H9 (cell line): ENCODE measurements at regions not wholly inside any gene's neighbourhood (a gene's known extent, or its start where the extent isn't known, plus 50 kb on each side); places are given as distances from the start of the nearest gene placed in this dataset.

Source experiments
- DNase-seq: peaks from one replicate; pipeline ENCODE4 v3.0.0-alpha.2; 2017
- H2AFZ ChIP-seq: one replicate; pipeline ENCODE4 v1.6.1; 2013; ENCODE audit warnings: mild to moderate bottlenecking, low read length, control low read depth, moderate library complexity
- H2AK5ac ChIP-seq: 2 replicates; pipeline ENCODE4 v1.6.1; 2013; ENCODE audit warnings: low read length, control low read depth, mixed read lengths; ENCODE audit not compliant: insufficient read length
- H2BK120ac ChIP-seq: one replicate; pipeline ENCODE4 v1.6.1; 2013; ENCODE audit warnings: low read depth, mild to moderate bottlenecking, low read length, control low read depth, inconsistent platforms; ENCODE audit not compliant: poor library complexity, severe bottlenecking
- H2BK12ac ChIP-seq: 2 replicates; pipeline ENCODE4 v1.6.1; 2013; ENCODE audit warnings: low read length, control low read depth, mixed read lengths, low read depth; ENCODE audit not compliant: insufficient read length
- H2BK15ac ChIP-seq: 2 replicates; pipeline ENCODE4 v1.6.1; 2013; ENCODE audit warnings: low read depth, low read length, control low read depth
- H2BK20ac ChIP-seq: one replicate; pipeline ENCODE4 v1.6.1; 2013; ENCODE audit warnings: low read depth, mild to moderate bottlenecking, low read length, control low read depth, inconsistent platforms; ENCODE audit not compliant: poor library complexity, severe bottlenecking
- H2BK5ac ChIP-seq: 2 replicates; pipeline ENCODE4 v1.6.1; 2013; ENCODE audit warnings: low read length, control low read depth, mixed read lengths; ENCODE audit not compliant: insufficient read length
- H3K14ac ChIP-seq: 2 replicates; pipeline ENCODE4 v1.6.1; 2013; ENCODE audit warnings: low read length, control low read depth; ENCODE audit not compliant: insufficient read depth
- H3K18ac ChIP-seq: 2 replicates; pipeline ENCODE4 v1.6.1; 2013; ENCODE audit warnings: low read depth, mild to moderate bottlenecking, mixed read lengths, low read length, control low read depth; ENCODE audit not compliant: insufficient read length
- H3K23ac ChIP-seq: 2 replicates; pipeline ENCODE4 v1.6.1; 2013; ENCODE audit warnings: low read length, control low read depth, mixed read lengths, low read depth; ENCODE audit not compliant: insufficient read length
- H3K23me2 ChIP-seq: 2 replicates; pipeline ENCODE4 v1.6.1; 2013; ENCODE audit warnings: low read depth, mild to moderate bottlenecking, mixed read lengths, low read length, control low read depth; ENCODE audit not compliant: insufficient read length, poor library complexity, severe bottlenecking
- H3K27ac ChIP-seq: 2 replicates; pipeline ENCODE4 v1.5.1; 2013; ENCODE audit warnings: low read length, control low read depth, mixed read lengths, low read depth; ENCODE audit not compliant: insufficient read length
- H3K27me3 ChIP-seq: 2 replicates; pipeline ENCODE4 v1.6.1; 2013; ENCODE audit warnings: low read length, control low read depth, inconsistent platforms; ENCODE audit not compliant: insufficient read depth
- H3K4ac ChIP-seq: 2 replicates; pipeline ENCODE4 v1.6.1; 2013; ENCODE audit warnings: low read depth, mild to moderate bottlenecking, control low read depth, inconsistent platforms, low read length, moderate library complexity
- H3K4me1 ChIP-seq: 2 replicates; pipeline ENCODE4 v1.6.1; 2013; ENCODE audit warnings: low read length, control low read depth, inconsistent platforms; ENCODE audit not compliant: insufficient read depth
- H3K4me2 ChIP-seq: 2 replicates; pipeline ENCODE4 v1.6.1; 2013; ENCODE audit warnings: low read length, control low read depth, mixed read lengths; ENCODE audit not compliant: insufficient read length, insufficient read depth
- H3K56ac ChIP-seq: 2 replicates; pipeline ENCODE4 v1.6.1; 2013; ENCODE audit warnings: low read depth, mild to moderate bottlenecking, mixed read lengths, low read length, control low read depth; ENCODE audit not compliant: insufficient read length
- H3K79me1 ChIP-seq: 2 replicates; pipeline ENCODE4 v1.6.1; 2013; ENCODE audit warnings: low read depth, mild to moderate bottlenecking, moderate library complexity, low read length, control low read depth, inconsistent platforms; ENCODE audit not compliant: insufficient read depth, poor library complexity, severe bottlenecking
- H3K79me2 ChIP-seq: 2 replicates; pipeline ENCODE4 v1.6.1; 2013; ENCODE audit warnings: low read length, control low read depth, inconsistent platforms; ENCODE audit not compliant: insufficient read depth
- H3K9ac ChIP-seq: 2 replicates; pipeline ENCODE4 v1.6.1; 2013; ENCODE audit warnings: low read length, control low read depth, mixed read lengths; ENCODE audit not compliant: insufficient read length; ENCODE audit errors: extremely low read depth
- H3K9me3 ChIP-seq: one replicate; pipeline ENCODE4 v1.6.1; 2013; ENCODE audit warnings: low read depth, low read length, inconsistent platforms; ENCODE audit not compliant: control insufficient read depth
- H3T11ph ChIP-seq: one replicate; pipeline ENCODE4 v1.6.1; 2013; ENCODE audit warnings: mild to moderate bottlenecking, low read length, control low read depth, inconsistent platforms
- H4K20me1 ChIP-seq: one replicate; pipeline ENCODE4 v1.6.1; 2013; ENCODE audit not compliant: control insufficient read depth, insufficient read length, insufficient read depth
- H4K5ac ChIP-seq: 2 replicates; pipeline ENCODE4 v1.6.1; 2013; ENCODE audit warnings: low read depth, mild to moderate bottlenecking, mixed read lengths, low read length, control low read depth; ENCODE audit not compliant: insufficient read length
- H4K8ac ChIP-seq: replicated peaks from 2 replicates; pipeline ENCODE4 v1.6.1; 2013; ENCODE audit warnings: low read length, control low read depth, mixed read lengths, low read depth; ENCODE audit not compliant: insufficient read length
- H4K91ac ChIP-seq: 2 replicates; pipeline ENCODE4 v1.6.1; 2013; ENCODE audit warnings: low read depth, mild to moderate bottlenecking, moderate library complexity, mixed read lengths, low read length, control low read depth; ENCODE audit not compliant: insufficient read length
- H3K27ac Mint-ChIP-seq, 3 experiments: 2 replicates in 2 of 3; 3 replicates in 1 of 3; pipeline ENCODE4 v1.8.0; 2020 to 2021; ENCODE audit warnings: mixed read lengths in 3 of 3, mild to moderate bottlenecking in 1 of 3, moderate library complexity in 1 of 3
- H3K27me3 Mint-ChIP-seq: 2 replicates; pipeline ENCODE4 v1.8.0; 2021; ENCODE audit warnings: low read depth, mild to moderate bottlenecking, moderate library complexity, mixed read lengths
- H3K36me3 Mint-ChIP-seq, 3 experiments: 2 replicates in 2 of 3; 3 replicates in 1 of 3; pipeline ENCODE4 v1.8.0; 2020 to 2021; ENCODE audit warnings: low read depth in 3 of 3, mixed read lengths in 3 of 3; ENCODE audit not compliant: insufficient read depth in 1 of 3
- H3K4me1 Mint-ChIP-seq, 2 experiments: 2 replicates each; pipeline ENCODE4 v1.8.0; 2020; ENCODE audit warnings: mixed read lengths in 2 of 2
- H3K4me3 Mint-ChIP-seq, 2 experiments: 2 replicates in 1 of 2; 3 replicates in 1 of 2; pipeline ENCODE4 v1.8.0; 2020 to 2021; ENCODE audit warnings: mild to moderate bottlenecking in 2 of 2, mixed read lengths in 2 of 2, moderate library complexity in 1 of 2
- H3K9me3 Mint-ChIP-seq, 2 experiments: 2 replicates in 1 of 2; 3 replicates in 1 of 2; pipeline ENCODE4 v1.8.0; 2020; ENCODE audit warnings: mild to moderate bottlenecking in 2 of 2, mixed read lengths in 2 of 2, moderate library complexity in 1 of 2
- WGBS: extraction: QIAGEN DNeasy Blood & Tissue Kit; methylation state at CpG from one replicate; pipeline ENCODE4 v1.1.7; 2013; ENCODE audit warnings: missing lambda C conversion rate, low lambda C conversion rate, mixed read lengths; ENCODE audit not compliant: insufficient read length; ENCODE audit errors: extremely low coverage; 5-methylcytosine and 5-hydroxymethylcytosine counted together
- TF ChIP-seq, protein P1 (sequence below): fragments of 200-600 bp; sonication (generic); conservative IDR thresholded peaks from 3 replicates; pipeline ENCODE4 v1.8.0; 2021; ENCODE audit warnings: antibody characterized with exemption, mild to moderate bottlenecking

DNA sequence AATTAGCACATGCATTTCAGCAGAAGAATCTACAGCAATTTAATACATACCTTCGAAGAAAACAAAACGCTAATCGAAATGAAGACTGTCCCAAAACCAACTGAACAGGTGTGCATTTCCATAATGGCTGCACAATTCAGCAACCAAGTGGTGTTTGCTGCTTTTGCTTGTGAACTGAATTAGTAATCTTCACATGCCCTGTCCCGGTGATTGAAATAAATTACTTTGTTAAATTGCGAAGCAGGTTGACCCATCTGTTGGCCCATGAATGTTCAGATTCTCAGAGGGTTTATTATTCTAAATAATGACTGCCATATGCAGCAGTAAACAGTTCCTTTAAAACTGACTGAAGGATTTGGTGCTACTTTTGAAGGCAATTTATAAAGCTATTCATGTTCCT is 445.2 kb upstream of the NFE2L3 start:
- H2BK15ac ChIP-seq: no peak overlapping the region
- no peaks in the 10 kb centered on the region for H3K27me3 ChIP-seq
- no peak overlapping the region for H3K4me2 ChIP-seq
- H3K56ac ChIP-seq: no peak overlapping the region
- no peak overlapping the region for H3K18ac ChIP-seq
- H3K4me3 Mint-ChIP-seq: no peak overlapping the region
- TF ChIP-seq, protein P1, sequence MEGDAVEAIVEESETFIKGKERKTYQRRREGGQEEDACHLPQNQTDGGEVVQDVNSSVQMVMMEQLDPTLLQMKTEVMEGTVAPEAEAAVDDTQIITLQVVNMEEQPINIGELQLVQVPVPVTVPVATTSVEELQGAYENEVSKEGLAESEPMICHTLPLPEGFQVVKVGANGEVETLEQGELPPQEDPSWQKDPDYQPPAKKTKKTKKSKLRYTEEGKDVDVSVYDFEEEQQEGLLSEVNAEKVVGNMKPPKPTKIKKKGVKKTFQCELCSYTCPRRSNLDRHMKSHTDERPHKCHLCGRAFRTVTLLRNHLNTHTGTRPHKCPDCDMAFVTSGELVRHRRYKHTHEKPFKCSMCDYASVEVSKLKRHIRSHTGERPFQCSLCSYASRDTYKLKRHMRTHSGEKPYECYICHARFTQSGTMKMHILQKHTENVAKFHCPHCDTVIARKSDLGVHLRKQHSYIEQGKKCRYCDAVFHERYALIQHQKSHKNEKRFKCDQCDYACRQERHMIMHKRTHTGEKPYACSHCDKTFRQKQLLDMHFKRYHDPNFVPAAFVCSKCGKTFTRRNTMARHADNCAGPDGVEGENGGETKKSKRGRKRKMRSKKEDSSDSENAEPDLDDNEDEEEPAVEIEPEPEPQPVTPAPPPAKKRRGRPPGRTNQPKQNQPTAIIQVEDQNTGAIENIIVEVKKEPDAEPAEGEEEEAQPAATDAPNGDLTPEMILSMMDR: no peak
- H2AFZ ChIP-seq: no peak overlapping the region
- WGBS: no CpG with 5 or more reads among the region's 5 CpGs
- peaks cover 11 to 18% of the 10 kb centered on the region in 2 experiments for H3K4me1 Mint-ChIP-seq
- no peak overlapping the region for H3K9ac ChIP-seq
- H4K5ac ChIP-seq: no peak overlapping the region
- no peak overlapping the region for H4K91ac ChIP-seq
- H4K20me1 ChIP-seq: no peaks in the 10 kb centered on the region
- H3K4me1 ChIP-seq: no peaks in the 10 kb centered on the region
- peaks cover 0 to 4% (median 3%) of the 10 kb centered on the region in 3 experiments; a peak in 1 of 7 replicates for H3K36me3 Mint-ChIP-seq
- no peak overlapping the region for H2BK120ac ChIP-seq
- DNase-seq: no peak
- no peak overlapping the region for H2BK12ac ChIP-seq
- H4K8ac ChIP-seq: no peak overlapping the region
- no peak overlapping the region for H3K27ac ChIP-seq
- H3K79me1 ChIP-seq: no peaks in the 10 kb centered on the region
- peaks cover 5% of the 10 kb centered on the region for H3K9me3 ChIP-seq
- no peak overlapping the region for H3K14ac ChIP-seq
- H2BK20ac ChIP-seq: no peak overlapping the region
- H3K23ac ChIP-seq: no peak overlapping the region
- H3K27ac Mint-ChIP-seq: no peak overlapping the region
- no peaks in the 10 kb centered on the region for H3K79me2 ChIP-seq
- H3T11ph ChIP-seq: no peak overlapping the region
- no peak overlapping the region for H3K4ac ChIP-seq
- peaks cover 11 to 12% of the 10 kb centered on the region in 2 experiments; a peak in 4 of 5 replicates for H3K9me3 Mint-ChIP-seq
- H3K23me2 ChIP-seq: no peaks in the 10 kb centered on the region
- H3K27me3 Mint-ChIP-seq: peaks cover 2% of the 10 kb centered on the region; the same call in 1 of the 2 replicates
- H2BK5ac ChIP-seq: no peak overlapping the region
- no peak overlapping the region for H2AK5ac ChIP-seq
